CD14-positive monocyte (primary cell): ENCODE measurements at regions not wholly inside any gene's neighbourhood (a gene's known extent, or its start where the extent isn't known, plus 50 kb on each side); places are given as distances from the start of the nearest gene placed in this dataset.
A peak's percentile ranks its signal among the peaks of the same experiment; 100 is the strongest.

Experiments used
- DNase-seq, 3 donors: peaks; one replicate each; pipeline ENCODE4 v3.0.0-alpha.2; 2011 to 2022
- H2AFZ ChIP-seq: 2 replicates; pipeline ENCODE4 v1.6.0; 2012; ENCODE audit warnings: mild to moderate bottlenecking, low read depth, low read length, inconsistent platforms; ENCODE audit not compliant: insufficient read depth, poor library complexity, severe bottlenecking
- H3K27ac ChIP-seq, 2 donors: 1 replicate in 1 of 2; 2 replicates in 1 of 2; pipeline ENCODE4 v1.5.1; 2012 to 2013; ENCODE audit warnings: low read length in 2 of 2, control low read depth in 1 of 2, inconsistent platforms in 1 of 2, low read depth in 1 of 2, mild to moderate bottlenecking in 1 of 2
- H3K27me3 ChIP-seq, 2 donors: one replicate each; pipeline versions ENCODE4 v1.6.0 to v1.6.1; 2011 to 2013; ENCODE audit warnings: low read length in 2 of 2; ENCODE audit not compliant: control insufficient read depth in 2 of 2, insufficient read depth in 2 of 2
- H3K36me3 ChIP-seq, 2 donors: replicated peaks in 1 of 2; 1 replicate in 1 of 2; 2 replicates in 1 of 2; pipeline versions ENCODE4 v1.5.1 to v1.6.1; 2012 to 2013; ENCODE audit warnings: low read length in 2 of 2, control low read depth in 1 of 2, inconsistent platforms in 1 of 2, mild to moderate bottlenecking in 1 of 2; ENCODE audit not compliant: insufficient read depth in 2 of 2, control insufficient read depth in 1 of 2
- H3K4me1 ChIP-seq, 2 donors: 1 replicate in 1 of 2; 2 replicates in 1 of 2; pipeline versions ENCODE4 v1.5.1 to v1.6.1; 2012 to 2013; ENCODE audit warnings: low read length in 2 of 2, control low read depth in 1 of 2, inconsistent platforms in 1 of 2, mild to moderate bottlenecking in 1 of 2, moderate library complexity in 1 of 2; ENCODE audit not compliant: insufficient read depth in 2 of 2, control insufficient read depth in 1 of 2
- H3K4me2 ChIP-seq: replicated peaks from 2 replicates; pipeline ENCODE3; 2012; ENCODE audit warnings: low read length, moderate library complexity, mild to moderate bottlenecking; ENCODE audit not compliant: poor library complexity, severe bottlenecking; ENCODE audit errors: extremely low read depth
- H3K4me3 ChIP-seq, 3 experiments: fragments of 200-600 bp in 1 of 3; sonication (generic) in 1 of 3; replicated peaks in 1 of 3; 1 replicate in 2 of 3; 2 replicates in 1 of 3; pipeline ENCODE4 v1.5.1; 2011 to 2013; ENCODE audit warnings: low read length in 3 of 3, mild to moderate bottlenecking in 3 of 3, control low read depth in 2 of 3, low read depth in 2 of 3, inconsistent platforms in 1 of 3, moderate library complexity in 1 of 3
- H3K79me2 ChIP-seq: 2 replicates; pipeline ENCODE4 v1.6.0; 2012; ENCODE audit warnings: mild to moderate bottlenecking, control low read depth, inconsistent platforms, low read length, moderate library complexity; ENCODE audit not compliant: insufficient read depth
- H3K9ac ChIP-seq: 2 replicates; pipeline ENCODE4 v1.6.0; 2017; ENCODE audit warnings: low read length, mild to moderate bottlenecking; ENCODE audit not compliant: insufficient read depth, poor library complexity, severe bottlenecking
- H3K9me3 ChIP-seq, 2 donors: replicated peaks in 1 of 2; 1 replicate in 1 of 2; 2 replicates in 1 of 2; pipeline versions ENCODE4 v1.5.1 to v1.6.1; 2012 to 2013; ENCODE audit warnings: low read length in 2 of 2, control low read depth in 1 of 2; ENCODE audit not compliant: control insufficient read depth in 1 of 2, insufficient read depth in 1 of 2
- H4K20me1 ChIP-seq: 2 replicates; pipeline ENCODE4 v1.6.0; 2012; ENCODE audit warnings: mild to moderate bottlenecking, low read length, control low read depth, moderate library complexity; ENCODE audit not compliant: insufficient read depth
- H3K27ac Mint-ChIP-seq, 7 donors: one replicate each; pipeline ENCODE4 v1.8.0; 2020; ENCODE audit warnings: mild to moderate bottlenecking in 7 of 7, mixed read lengths in 7 of 7, moderate library complexity in 6 of 7, inconsistent platforms in 2 of 7
- H3K27me3 Mint-ChIP-seq, 3 donors: one replicate each; pipeline ENCODE4 v1.8.0; 2021 to 2022; ENCODE audit warnings: low read depth in 3 of 3, mild to moderate bottlenecking in 3 of 3, mixed read lengths in 3 of 3, moderate library complexity in 3 of 3, inconsistent platforms in 1 of 3
- H3K36me3 Mint-ChIP-seq, 2 donors: one replicate each; pipeline ENCODE4 v1.8.0; 2020; ENCODE audit warnings: mixed read lengths in 2 of 2, inconsistent platforms in 1 of 2, mild to moderate bottlenecking in 1 of 2
- H3K4me1 Mint-ChIP-seq: one replicate; pipeline ENCODE4 v1.8.0; 2020; ENCODE audit warnings: mild to moderate bottlenecking, mixed read lengths
- H3K4me3 Mint-ChIP-seq, 2 donors: one replicate each; pipeline ENCODE4 v1.8.0; 2020; ENCODE audit warnings: mild to moderate bottlenecking in 2 of 2, mixed read lengths in 2 of 2, moderate library complexity in 1 of 2
- H3K9me3 Mint-ChIP-seq, 7 donors: one replicate each; pipeline ENCODE4 v1.8.0; 2020 to 2022; ENCODE audit warnings: mixed read lengths in 7 of 7, mild to moderate bottlenecking in 6 of 7, moderate library complexity in 6 of 7, inconsistent platforms in 2 of 7
- CTCF ChIP-seq: fragments of 200-600 bp; IDR thresholded peaks from one replicate; pipeline ENCODE4 v1.8.0; 2022; ENCODE audit warnings: antibody characterized with exemption, mild to moderate bottlenecking
- WGBS: methylation state at CpG from one replicate; pipeline ENCODE4 v1.1.5; 2013; ENCODE audit warnings: missing lambda C conversion rate; ENCODE audit not compliant: insufficient coverage; 5-methylcytosine and 5-hydroxymethylcytosine counted together
- intact Hi-C, 2 donors: fragments of 100-400 bp; cut with micrococcal nuclease; formaldehyde crosslinking; loops; one replicate each; pipeline versions ENCODE4 v1.15.0 to v1.15.1; 2023

- intact Hi-C loops = no loop called here
- H2AFZ ChIP-seq = no peak overlapping the region
These were observed 453.9 kb upstream of the GOT2 start for GRCh38 chr16:59188029-59188428.

GRCh38 chr16:59181821-59182420, 447.8 kb upstream of the GOT2 start:
- Mint-ChIP-seq H3K27ac (peak overlapping the region in 1 of 7 donors; percentile 9), H3K9me3 (peaks cover 5 to 15% (median 9%) of the 10 kb centered on the region in 7 donors), H3K4me3 (no peak overlapping the region), H3K36me3 (no peaks in the 10 kb centered on the region), H3K27me3 (peaks cover 0 to 5% (median 3%) of the 10 kb centered on the region in 3 donors), H3K4me1 (no peaks in the 10 kb centered on the region)
- intact Hi-C loops = no loop called here
- no peak for DNase-seq
- H3K27ac ChIP-seq = no peak overlapping the region
- no peak overlapping the region for H3K4me3 ChIP-seq
- H3K9ac ChIP-seq = no peak overlapping the region
- no peaks in the 10 kb centered on the region for H4K20me1 ChIP-seq
- H3K36me3 ChIP-seq = no peaks in the 10 kb centered on the region
- no peaks in the 10 kb centered on the region for H3K4me1 ChIP-seq
- H3K4me2 ChIP-seq = no peak overlapping the region
- 95% methylated on average over 9 of the region's 9 CpGs for WGBS
- H3K27me3 ChIP-seq = no peaks in the 10 kb centered on the region
- H2AFZ ChIP-seq = no peak overlapping the region
- peaks cover 0 to 8% of the 10 kb centered on the region in 2 donors for H3K9me3 ChIP-seq
- no peaks in the 10 kb centered on the region for H3K79me2 ChIP-seq
- no peak for TF ChIP-seq CTCF

More at GRCh38 chr16:59188029-59188428, 453.9 kb upstream of the GOT2 start:
- no peaks in the 10 kb centered on the region for H3K4me1 ChIP-seq
- no peaks in the 10 kb centered on the region for H3K36me3 ChIP-seq
- TF ChIP-seq CTCF = no peak
- no peak overlapping the region for H3K4me3 ChIP-seq
- H3K4me2 ChIP-seq = no peak overlapping the region
- H3K27ac ChIP-seq = no peak overlapping the region
- Mint-ChIP-seq H3K36me3 (no peaks in the 10 kb centered on the region), H3K4me3 (no peak overlapping the region), H3K27me3 (peaks cover 0 to 3% (median 0%) of the 10 kb centered on the region in 3 donors), H3K9me3 (peaks cover 0 to 9% (median 5%) of the 10 kb centered on the region in 7 donors), H3K4me1 (peaks cover 4% of the 10 kb centered on the region), H3K27ac (no peak overlapping the region)
- no peaks in the 10 kb centered on the region for H3K27me3 ChIP-seq
- H3K9ac ChIP-seq = no peak overlapping the region
- H3K79me2 ChIP-seq = no peaks in the 10 kb centered on the region
- DNase-seq = no peak
- peaks cover 0 to 5% of the 10 kb centered on the region in 2 donors for H3K9me3 ChIP-seq
- H4K20me1 ChIP-seq = no peaks in the 10 kb centered on the region
- WGBS = no CpG with 5 or more reads among the region's 3 CpGs
